HG03575 (cell line): ENCODE measurements at regions not wholly inside any gene's neighbourhood (a gene's known extent, or its start where the extent isn't known, plus 50 kb on each side); places are given as distances from the start of the nearest gene placed in this dataset.
"Not testable (repeated sequence)": the region's sequence is repeated elsewhere in the genome, so short reads cannot be mapped to it uniquely, and the experiment has no call there.

Source experiments
- ATAC-seq: cut with Tn5 transposase; IDR thresholded peaks from one replicate; pipeline ENCODE4 v1.9.1; 2021; ENCODE audit not compliant: unreplicated experiment, insufficient number of reproducible peaks, low FRiP score; ENCODE audit errors: extremely low read depth

DNA sequence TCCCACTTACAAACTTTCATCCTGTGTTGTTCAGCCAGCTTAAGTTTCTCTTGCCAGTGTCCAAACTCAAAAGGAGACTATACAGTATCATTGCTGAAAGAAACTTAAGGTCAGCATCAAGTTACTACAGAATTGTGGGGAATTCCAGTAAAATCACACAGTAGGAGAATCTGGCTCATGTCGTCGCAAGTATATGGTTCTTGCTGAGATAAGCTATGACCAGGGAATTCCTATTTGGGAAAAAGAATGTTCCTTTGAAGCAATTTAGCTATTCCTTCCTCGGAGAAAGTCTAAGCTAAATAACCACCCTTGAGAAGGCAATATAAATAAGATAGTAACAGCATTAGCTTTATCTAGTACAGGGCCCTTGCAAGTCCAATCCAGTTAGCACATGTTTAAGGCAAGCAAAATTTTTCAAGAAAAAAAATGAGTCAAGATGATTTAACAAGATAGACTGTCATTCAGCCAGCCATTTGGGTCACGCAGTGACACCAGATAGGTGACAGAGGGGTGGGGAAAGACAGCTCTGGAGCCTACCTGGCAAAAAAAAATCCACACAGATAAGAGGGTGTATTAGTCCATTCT lies 78.2 kb upstream of the THBS1 start:
- ATAC-seq, result no peak

DNA sequence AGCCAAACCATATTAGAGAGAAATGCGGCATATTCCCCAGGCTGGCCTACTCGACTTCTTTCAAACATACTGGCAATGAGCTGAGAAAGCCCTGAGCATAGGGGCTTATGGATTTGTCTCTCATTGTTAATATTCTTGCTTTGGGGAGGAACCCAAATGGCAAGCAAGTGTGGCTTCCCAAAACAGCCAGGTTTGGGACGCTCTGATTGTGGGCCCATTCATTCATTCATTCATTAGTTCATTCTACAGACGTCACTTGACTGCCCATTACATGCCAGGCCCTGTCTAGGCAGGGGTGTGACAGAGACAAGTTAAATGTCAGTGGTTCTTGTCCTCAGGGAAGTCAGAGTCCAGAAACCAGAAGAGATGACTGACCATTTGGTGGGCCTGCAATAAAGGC lies 77.4 kb upstream of the THBS1 start:
- ATAC-seq, result no peak

DNA sequence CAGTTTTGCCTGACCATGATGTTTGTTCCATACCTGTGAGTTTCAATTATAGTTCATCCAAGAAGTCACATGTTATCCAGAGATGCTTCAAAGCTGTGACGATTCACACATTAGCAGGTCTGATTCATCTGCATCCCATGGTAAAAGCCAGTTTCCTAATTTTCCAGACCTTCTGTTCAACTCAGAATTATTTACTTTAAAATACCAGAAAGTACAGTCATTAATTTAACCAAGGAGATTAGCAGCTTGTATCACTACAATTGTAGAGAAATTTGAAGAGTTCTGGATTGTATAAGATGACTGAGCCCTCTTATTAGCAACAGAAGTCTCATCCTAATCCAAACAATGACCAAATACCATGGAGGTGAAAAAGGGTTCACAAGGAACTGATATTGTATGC lies 76.1 kb upstream of the THBS1 start:
- no peak for ATAC-seq

DNA sequence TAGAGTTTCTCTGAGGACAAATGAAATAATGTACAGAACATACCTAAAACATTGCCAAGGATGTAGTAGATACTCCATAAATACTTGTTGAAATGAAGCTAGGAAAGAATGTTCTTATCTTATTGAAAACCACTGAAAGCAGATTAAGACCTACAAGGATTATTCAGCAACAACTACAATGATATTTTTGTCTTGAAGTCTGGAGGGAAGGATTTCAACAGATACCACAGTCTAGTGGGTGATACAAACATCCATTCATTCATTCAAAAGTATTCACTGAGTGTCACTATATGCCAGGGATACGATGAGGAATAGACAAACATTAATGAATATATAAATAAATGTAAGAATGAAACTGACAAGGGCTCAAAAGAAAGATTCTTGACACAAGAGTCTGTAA lies 74.7 kb upstream of the THBS1 start:
- no peak for ATAC-seq

DNA sequence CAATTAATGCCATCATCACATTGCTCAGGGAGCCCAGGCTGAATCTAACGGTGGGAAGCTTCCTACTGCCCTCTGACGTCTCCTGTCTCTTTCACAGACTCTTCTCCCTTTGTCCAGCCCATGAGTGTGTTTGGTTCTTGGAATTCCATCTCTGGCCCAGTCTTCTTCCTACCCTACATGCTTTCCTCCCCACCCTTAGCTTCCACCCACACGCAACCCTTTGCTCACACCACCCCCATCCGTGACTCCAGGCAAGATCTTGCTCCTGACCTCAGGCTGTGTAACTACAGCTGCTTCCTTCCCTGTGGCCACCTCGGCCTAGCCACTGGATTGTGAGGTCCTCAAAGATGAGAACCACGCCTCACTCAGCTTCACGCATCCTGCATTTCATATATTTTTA lies 72.3 kb upstream of the THBS1 start:
- no peak for ATAC-seq

DNA sequence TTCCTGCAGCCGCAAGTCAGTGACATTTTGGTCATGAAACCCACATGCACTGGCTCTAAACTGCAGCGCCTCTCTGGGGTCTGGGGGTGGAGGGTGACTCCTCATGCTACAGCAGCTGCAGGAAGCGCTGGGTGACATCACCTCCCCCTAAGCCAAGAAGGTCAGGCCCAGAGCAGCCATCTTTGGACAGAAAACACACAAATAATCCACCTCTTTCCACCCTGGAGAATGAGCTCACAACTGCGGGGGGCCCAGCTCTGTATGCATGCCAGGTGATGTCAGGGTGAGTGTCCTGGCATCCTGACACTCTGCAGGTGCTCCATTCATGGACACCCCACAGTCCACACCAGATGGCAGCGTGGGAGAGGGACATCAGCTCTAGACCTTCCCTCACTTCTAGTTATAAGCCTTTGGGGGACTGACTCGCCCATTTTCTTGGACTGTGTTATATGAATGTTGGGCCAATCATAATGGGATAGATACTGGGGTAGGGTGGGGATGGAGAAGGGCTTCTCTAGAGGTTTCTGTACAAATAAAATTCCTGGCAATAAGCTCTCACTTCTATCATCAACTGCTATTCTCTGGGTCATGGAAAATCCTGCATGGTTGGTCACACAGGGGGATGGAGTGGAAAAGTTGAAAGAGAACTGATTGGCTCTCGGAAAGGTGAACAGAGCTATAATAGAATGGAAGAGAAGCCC lies 70.7 kb upstream of the THBS1 start:
- ATAC-seq, result no peak

DNA sequence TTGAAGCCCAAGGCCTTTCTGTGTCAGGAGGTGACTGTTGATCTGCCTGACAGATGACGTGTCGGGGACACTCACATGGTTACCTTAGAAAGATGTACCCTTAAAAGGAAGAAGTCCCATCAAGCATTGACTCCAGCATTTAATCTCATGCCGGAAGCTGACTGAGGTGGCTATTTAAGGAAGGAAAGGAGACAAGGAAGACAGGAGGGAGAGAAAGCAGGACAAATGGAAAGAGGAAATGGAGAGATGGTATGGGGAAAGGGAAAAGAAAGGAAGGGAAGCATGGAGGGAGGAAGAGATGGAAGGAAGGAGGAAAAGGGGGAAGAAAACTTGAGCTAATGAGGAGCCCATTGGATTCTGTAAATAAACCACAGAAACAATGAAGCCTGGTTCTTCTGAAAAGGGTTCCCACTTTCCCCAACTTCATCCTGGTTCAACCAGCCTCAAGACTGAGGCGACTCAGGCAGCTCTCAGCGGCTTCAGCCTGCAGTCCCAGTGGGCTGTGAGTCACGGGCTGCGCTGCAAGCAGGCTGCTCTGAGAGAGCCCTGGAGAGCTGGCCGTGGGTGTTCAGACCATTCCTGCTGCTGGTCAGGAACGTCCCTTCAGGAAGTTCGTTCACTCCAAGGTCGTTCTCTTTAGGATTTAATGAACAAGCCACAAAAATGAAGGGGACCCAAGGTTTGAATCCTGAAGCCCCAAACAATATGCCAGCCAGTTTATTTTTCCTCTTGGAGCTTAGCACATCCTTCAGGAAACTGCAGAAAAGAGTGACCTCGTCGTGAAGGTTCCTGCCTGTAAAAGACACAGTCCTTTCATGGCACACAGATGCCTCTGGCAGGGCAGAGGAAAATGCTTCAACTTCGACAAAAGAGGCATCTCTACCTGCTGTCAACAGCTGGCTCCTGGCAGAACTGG lies 69.6 kb upstream of the THBS1 start:
- no peak for ATAC-seq

DNA sequence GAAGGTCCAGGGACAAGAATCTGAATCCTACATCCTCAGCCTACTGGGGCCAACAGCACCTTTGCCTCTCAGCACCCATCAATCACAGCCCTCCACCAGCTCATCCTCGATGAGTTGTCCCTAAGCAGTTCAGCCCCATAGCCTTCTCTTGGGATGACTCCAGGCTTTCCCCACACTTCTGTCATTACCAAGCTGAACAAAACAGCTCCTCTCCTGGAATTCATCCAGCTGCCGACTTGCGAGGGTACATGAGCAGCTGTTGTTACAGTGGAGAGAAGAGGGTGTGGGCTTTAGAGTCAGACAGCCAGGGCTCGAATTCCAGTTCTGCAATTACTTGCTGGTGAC lies 69.0 kb upstream of the THBS1 start:
- no peak for ATAC-seq

DNA sequence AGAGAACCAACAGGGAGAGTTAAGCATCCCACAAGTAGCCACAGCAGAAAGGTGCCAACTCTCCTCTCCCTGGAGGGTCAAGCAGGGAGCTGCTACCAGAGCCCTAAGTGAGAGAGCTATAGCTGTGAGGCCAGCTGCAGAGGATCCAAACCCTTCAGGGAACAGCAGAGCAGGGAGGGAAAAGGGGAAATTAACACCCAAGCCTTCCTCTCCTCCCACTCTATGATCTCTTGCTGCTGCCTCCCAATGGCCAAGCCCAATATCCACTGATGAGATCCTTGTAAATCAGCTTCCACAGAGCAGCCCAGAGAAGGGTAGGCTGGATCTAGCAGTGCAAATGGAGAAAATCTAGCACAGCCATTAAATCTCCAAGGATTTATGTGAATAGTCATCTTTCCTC lies 68.2 kb upstream of the THBS1 start:
- no peak for ATAC-seq

DNA sequence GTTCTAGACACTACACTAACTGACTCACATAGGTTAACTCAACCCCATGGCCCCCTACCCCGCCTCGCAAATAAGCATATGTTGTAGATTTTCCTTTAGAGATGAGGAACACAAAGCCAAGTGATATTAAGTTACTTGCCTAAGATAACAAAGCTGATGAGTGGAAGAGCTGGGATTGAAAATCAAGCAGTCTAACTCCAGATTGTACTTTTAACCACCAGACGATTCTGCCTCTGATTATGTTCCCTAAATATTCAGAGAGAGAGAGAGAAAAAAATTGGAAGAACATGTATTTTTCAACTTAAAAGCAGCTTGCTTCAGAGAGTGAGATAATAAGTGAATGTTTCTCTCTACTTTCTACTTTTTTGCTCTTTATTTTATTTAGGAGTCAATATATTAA lies 66.9 kb upstream of the THBS1 start:
- no peak for ATAC-seq

DNA sequence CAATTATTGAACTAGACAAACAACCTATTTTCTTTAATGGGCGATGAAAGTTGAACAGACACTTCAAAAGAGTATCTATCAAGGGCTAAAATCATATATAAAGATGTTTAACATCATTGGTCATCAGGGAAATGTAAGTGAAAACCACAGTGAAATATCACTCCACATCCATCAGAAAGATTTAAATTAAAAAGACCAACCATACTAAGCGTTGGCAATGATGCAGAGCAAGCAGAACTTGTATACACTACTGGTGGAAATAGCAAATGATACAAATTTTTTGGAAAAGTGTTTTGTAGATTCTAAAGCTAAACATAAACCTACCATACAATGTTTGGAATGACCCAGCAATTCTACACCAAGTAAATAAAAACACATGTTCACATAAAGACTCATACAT lies 65.9 kb upstream of the THBS1 start:
- ATAC-seq, result no peak

DNA sequence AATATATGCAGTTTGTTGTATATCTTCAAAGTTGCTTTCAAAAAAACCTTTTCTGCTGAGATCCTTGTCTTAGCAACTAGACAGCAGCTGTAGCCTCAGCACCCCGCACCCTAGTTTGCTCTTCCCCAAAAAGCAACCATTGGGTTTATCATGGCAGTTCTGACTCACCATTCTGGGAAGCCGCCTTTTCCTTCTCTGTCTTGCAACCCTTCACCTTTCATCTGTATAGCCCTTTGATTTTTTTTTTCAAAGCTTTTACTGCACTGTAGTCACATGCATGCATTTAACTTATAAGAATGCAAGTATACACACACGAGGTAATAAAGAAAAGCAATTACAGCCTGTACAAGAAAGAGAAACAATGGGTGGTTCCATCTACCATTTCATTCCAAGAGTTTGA lies 65.1 kb upstream of the THBS1 start:
- no peak for ATAC-seq

DNA sequence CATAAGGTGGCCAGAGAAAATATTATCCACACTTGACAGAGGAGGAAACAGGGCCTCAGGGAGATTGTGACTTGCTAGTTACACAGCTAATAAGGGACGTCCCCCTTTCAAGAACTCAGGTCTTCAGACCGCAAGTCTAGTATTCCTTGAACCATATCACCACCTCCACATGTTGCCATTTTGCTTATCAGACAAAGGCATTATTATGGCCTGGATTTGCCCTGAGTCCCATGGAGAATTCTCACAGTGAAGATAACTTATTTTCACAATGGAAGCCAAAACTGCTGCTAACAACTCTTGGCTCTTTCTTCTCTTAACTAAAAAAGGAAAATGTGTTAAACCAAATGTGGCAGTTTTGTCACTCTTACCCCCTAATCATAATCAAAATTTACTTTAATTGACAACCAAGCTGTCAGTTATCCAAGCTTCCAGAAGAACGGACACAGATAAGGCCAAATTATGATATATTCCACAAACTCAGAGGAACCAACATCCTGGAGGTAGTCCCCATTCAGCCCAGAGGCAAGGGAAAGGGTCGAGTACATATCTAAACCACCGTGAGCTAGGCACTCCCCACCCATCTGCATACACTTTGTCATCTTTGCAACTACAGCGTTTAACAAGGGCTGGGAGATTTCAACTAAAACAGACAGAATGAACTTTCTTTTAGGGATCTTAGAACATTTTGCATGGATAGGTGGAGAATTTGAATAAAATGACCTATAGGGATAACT lies 63.6 kb upstream of the THBS1 start:
- no peak for ATAC-seq

DNA sequence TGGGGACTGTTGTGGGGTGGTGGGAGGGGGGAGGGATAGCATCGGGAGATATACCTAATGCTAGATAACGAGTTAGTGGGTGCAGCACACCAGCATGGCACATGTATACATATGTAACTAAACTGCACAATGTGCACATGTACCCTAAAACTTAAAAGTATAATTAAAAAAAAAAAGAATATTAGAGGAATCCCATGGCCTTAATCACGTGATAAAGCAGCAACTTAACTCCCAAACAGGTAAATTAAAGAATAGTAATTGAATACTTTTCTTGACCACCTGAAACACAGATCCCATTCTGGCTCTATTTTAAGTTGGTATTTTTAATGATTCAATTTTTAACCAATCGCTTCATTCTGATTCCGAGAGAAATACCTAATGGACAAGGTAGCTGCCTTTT lies 56.9 kb upstream of the THBS1 start:
- not testable (repeated sequence) for ATAC-seq

DNA sequence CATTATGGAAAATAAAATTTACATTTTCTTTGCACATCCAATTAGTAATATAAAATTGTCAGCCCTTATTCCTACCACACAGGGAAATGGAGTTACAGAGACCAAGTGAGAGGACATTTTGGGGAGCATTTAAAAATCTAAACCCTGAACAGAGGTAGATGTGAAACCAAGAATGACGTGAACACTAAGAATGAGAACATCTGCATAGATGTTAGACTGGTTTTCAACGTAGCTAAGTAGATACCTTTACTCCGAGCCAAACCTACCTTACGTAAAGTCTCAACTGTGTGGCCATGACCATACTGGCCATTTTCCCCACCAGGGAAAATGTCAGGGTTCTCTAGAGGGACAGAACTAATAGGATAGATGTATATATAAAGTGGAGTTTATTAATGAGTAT lies 51.4 kb upstream of the THBS1 start:
- ATAC-seq, result no peak

DNA sequence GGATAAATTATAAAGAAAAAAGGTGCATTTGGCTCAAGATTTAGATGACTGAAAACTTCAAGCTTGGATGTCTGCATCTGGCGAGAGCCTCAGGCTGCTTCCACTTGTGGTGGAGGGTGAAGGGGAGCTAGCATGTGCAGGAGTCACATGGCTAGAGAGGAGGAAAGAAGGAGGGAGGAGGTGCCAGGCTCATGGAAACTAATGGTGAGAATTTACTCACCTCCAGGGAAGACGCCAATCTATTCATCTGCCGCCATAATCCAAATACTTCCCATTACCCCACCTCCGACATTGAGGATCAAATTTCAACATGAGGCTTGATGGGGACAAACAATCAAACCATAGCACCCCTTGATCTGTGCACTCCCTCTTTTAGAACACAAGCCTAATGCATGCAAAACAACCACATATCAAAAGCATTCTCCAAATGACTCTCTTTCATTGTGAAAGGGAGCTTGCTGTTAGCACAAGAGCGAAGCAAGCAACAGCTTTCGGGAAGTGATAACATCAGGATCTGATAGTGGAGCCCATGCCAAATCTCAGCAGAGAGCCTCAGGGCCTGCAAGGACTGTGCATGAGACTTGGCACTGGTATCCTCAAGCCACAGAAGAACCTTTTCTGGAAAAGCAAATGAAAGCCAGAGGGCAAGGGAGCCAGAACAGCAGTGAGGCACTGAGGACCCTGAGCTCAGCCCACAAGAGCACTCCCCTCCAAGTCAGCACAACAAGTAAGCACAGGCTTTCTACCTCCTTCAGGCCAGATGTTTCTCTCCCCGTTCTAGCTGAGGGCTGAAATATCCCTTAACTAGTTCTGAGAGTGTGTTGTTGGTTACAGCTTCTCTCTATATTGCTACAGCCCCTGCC lies 50.2 kb upstream of the THBS1 start:
- no peak for ATAC-seq
